K562 (cell line): ENCODE measurements at regions not wholly inside any gene's neighbourhood (a gene's known extent, or its start where the extent isn't known, plus 50 kb on each side); places are given as distances from the start of the nearest gene placed in this dataset.
"Not testable (repeated sequence)": the region's sequence is repeated elsewhere in the genome, so short reads cannot be mapped to it uniquely, and the experiment has no call there.

ENCODE experiments used
- ATAC-seq: fragments of 200-7000 bp; cut with Tn5 transposase; 3 replicates; pipeline ENCODE4 v1.9.1; 2020; ENCODE audit warnings: moderate library complexity
- BruUV-seq: library from RNA; stranded (reverse); fragments of 400-500 nt; replicated peaks from 2 replicates; lab custom pipeline; 2021; lab: Mats Ljungman, UMichigan
- CTCF ChIA-PET: fragments of 300-600 bp; formaldehyde crosslinking; extraction: SDS; loops from one replicate; lab custom pipeline; 2021; ENCODE audit warnings: low intra/inter-chr PET ratio; lab: Yijun Ruan, JAX
- POLR2A ChIA-PET: fragments of 300-600, 350-650 bp; sonication (Branson Sonifier 250); formaldehyde crosslinking; extraction: SDS; loops from one replicate; lab custom pipeline; 2021; ENCODE audit warnings: antibody characterized with exemption, inconsistent platforms; lab: Yijun Ruan, JAX
- DNase-seq, 4 experiments: peaks; one replicate each; pipeline versions ENCODE4 v3.0.0 to v3.0.0-alpha.2; 2011 to 2018; ENCODE audit warnings: low spot score in 3 of 4, mixed read lengths in 3 of 4; ENCODE audit errors: extremely low read depth in 1 of 4
- FAIRE-seq: peaks from 2 replicates; lab custom pipeline; 2011; peaks lifted over from hg19 to GRCh38; lab: Jason Lieb, UNC
- H2AFZ ChIP-seq: 2 replicates; pipeline ENCODE4 v1.6.0; 2011; ENCODE audit warnings: low read depth, low read length, control low read depth, inconsistent platforms
- H3K27ac ChIP-seq: fragments of 200-600 bp; 3 replicates; pipeline ENCODE4 v1.8.0; 2011; ENCODE audit warnings: low read depth, mild to moderate bottlenecking, control low read depth, inconsistent platforms, low read length, moderate library complexity, mixed read lengths; ENCODE audit errors: extremely low read depth
- H3K27me3 ChIP-seq, 2 experiments: fragments of 300-600 bp in 1 of 2; 2 replicates in 1 of 2; 3 replicates in 1 of 2; pipeline versions ENCODE4 v1.6.0 to v1.8.0; 2011; ENCODE audit warnings: inconsistent platforms in 2 of 2, low read length in 2 of 2, mild to moderate bottlenecking in 1 of 2, mixed read lengths in 1 of 2, moderate library complexity in 1 of 2; ENCODE audit not compliant: control insufficient read depth in 2 of 2, insufficient read depth in 2 of 2
- H3K36me3 ChIP-seq: fragments of 300-600 bp; 3 replicates; pipeline ENCODE4 v1.8.0; 2011; ENCODE audit warnings: mild to moderate bottlenecking, low read length, inconsistent platforms; ENCODE audit not compliant: control insufficient read depth, insufficient read depth
- H3K4me1 ChIP-seq, 2 experiments: fragments of 200-600 bp in 1 of 2; replicated peaks in 1 of 2; 2 replicates in 1 of 2; 3 replicates in 1 of 2; pipeline versions ENCODE4 v1.5.1 to v1.8.0; 2011; ENCODE audit warnings: inconsistent platforms in 2 of 2, low read length in 2 of 2, mild to moderate bottlenecking in 1 of 2, mixed read lengths in 1 of 2, moderate library complexity in 1 of 2; ENCODE audit not compliant: control insufficient read depth in 2 of 2, insufficient read depth in 2 of 2
- H3K4me2 ChIP-seq: 2 replicates; pipeline ENCODE4 v1.6.1; 2011; ENCODE audit warnings: low read length, control low read depth, inconsistent platforms, mixed read lengths; ENCODE audit not compliant: insufficient read depth
- H3K4me3 ChIP-seq: fragments of 200-600 bp; sonication (generic), shearing (Covaris generic); 2 replicates; pipeline ENCODE4 v1.5.1; 2016; ENCODE audit warnings: control low read depth, inconsistent platforms
- H3K79me2 ChIP-seq: fragments of 200-600 bp; 3 replicates; pipeline ENCODE4 v1.8.0; 2011; ENCODE audit warnings: low read length, inconsistent platforms; ENCODE audit not compliant: control insufficient read depth, insufficient read depth
- H3K9ac ChIP-seq, 2 experiments: 2 replicates each; pipeline versions ENCODE4 v1.6.0 to v1.6.1; 2011; ENCODE audit warnings: low read depth in 2 of 2, low read length in 2 of 2, control low read depth in 1 of 2, inconsistent platforms in 1 of 2, mild to moderate bottlenecking in 1 of 2, mixed read lengths in 1 of 2; ENCODE audit not compliant: insufficient read depth in 1 of 2
- H3K9me1 ChIP-seq: one replicate; pipeline ENCODE4 v1.6.0; 2011; ENCODE audit warnings: inconsistent platforms, mild to moderate bottlenecking, low read length, moderate library complexity; ENCODE audit not compliant: control insufficient read depth, insufficient read depth
- H3K9me3 ChIP-seq: replicated peaks from 2 replicates; pipeline ENCODE4 v1.5.1; 2011; ENCODE audit warnings: low read depth, low read length, inconsistent platforms; ENCODE audit not compliant: control insufficient read depth, insufficient read depth
- H4K20me1 ChIP-seq: replicated peaks from 2 replicates; pipeline ENCODE4 v1.6.1; 2011; ENCODE audit warnings: low read length, inconsistent platforms, mixed read lengths; ENCODE audit not compliant: control insufficient read depth, insufficient read depth
- DPF2 ChIP-seq: fragments of 450-650 bp; IDR thresholded peaks from 2 replicates; pipeline ENCODE4 v1.6.1; 2016
- PHF20 ChIP-seq: fragments of 450-650 bp; IDR thresholded peaks from 2 replicates; pipeline ENCODE4 v1.6.1; 2018; ENCODE audit not compliant: partially characterized antibody
- ZFP1 ChIP-seq: fragments of 450-650 bp; formaldehyde crosslinking; IDR thresholded peaks from 2 replicates; pipeline ENCODE4 v1.4.0; 2020; ENCODE audit warnings: mild to moderate bottlenecking, mixed read lengths
- ZNF398 ChIP-seq: fragments of 250-450 bp; sonication (Bioruptor Pico); IDR thresholded peaks from 2 replicates; pipeline ENCODE4 v1.8.0; 2021; ENCODE audit warnings: moderate library complexity, mild to moderate bottlenecking, inconsistent platforms
- WGBS: fragments of 100-300 bp; shearing (Covaris generic); methylation state at CpG from one replicate; pipeline ENCODE4 v1.1.6; 2016; ENCODE audit warnings: low coverage, mixed read lengths; ENCODE audit not compliant: insufficient coverage; ENCODE audit errors: missing lambda C conversion rate; 5-methylcytosine and 5-hydroxymethylcytosine counted together
- in situ Hi-C: fragments of 300-500 bp; cut with MboI; formaldehyde crosslinking; loops from 4 replicates; pipeline ENCODE4 v1.15.0; 2018; ENCODE audit warnings: inconsistent platforms, mixed read lengths
- intact Hi-C: fragments of 100-400 bp; cut with micrococcal nuclease; formaldehyde crosslinking; loops from 2 replicates; pipeline ENCODE4 v1.14.2; 2022

- ATAC-seq, H3K9me1 ChIP-seq, CTCF ChIA-PET, H3K9me3 ChIP-seq, H2AFZ ChIP-seq, H3K4me2 ChIP-seq, H3K36me3 ChIP-seq, in situ Hi-C loops, BruUV-seq, DNase-seq, H3K79me2 ChIP-seq, H3K27ac ChIP-seq, FAIRE-seq, H3K9ac ChIP-seq, H3K4me3 ChIP-seq, intact Hi-C loops, H3K27me3 ChIP-seq, H3K4me1 ChIP-seq, H4K20me1 ChIP-seq, POLR2A ChIA-PET: not testable (repeated sequence)
- WGBS, result under 1% methylated on average over 12 of the region's 12 CpGs
These were observed 373.3 kb upstream of the ARPP21 start for GRCh38 chr3:35266065-35266464.

- H3K4me1 ChIP-seq, result no peaks in the 10 kb centered on the region
- no peaks in the 10 kb centered on the region for H3K79me2 ChIP-seq
- no peaks in the 10 kb centered on the region for H3K27me3 ChIP-seq
- H2AFZ ChIP-seq, result no peak overlapping the region
- no TSS peak for BruUV-seq
- H3K36me3 ChIP-seq, result no peaks in the 10 kb centered on the region
- DNase-seq (no peak), ATAC-seq (no peak), FAIRE-seq (no peak)
- TF ChIP-seq DPF2, result no peak
- TF ChIP-seq PHF20, result no peak
- no peak for TF ChIP-seq ZFP1 (CRISPR knock-in tag)
- no peak for TF ChIP-seq ZNF398 (CRISPR knock-in tag)
- POLR2A ChIA-PET, result no interaction called here
- no peaks in the 10 kb centered on the region for H3K9me1 ChIP-seq
- H4K20me1 ChIP-seq, result no peaks in the 10 kb centered on the region
- no peak overlapping the region for H3K4me3 ChIP-seq
- CTCF ChIA-PET, result no interaction called here
- 5% methylated on average over 2 of the region's 2 CpGs for WGBS
- no peak overlapping the region for H3K9ac ChIP-seq
- in situ Hi-C loops (no loop called here), intact Hi-C loops (no loop called here)
- no peak overlapping the region for H3K27ac ChIP-seq
- H3K9me3 ChIP-seq, result peaks cover 3% of the 10 kb centered on the region; the same call in 1 of the 2 replicates
- H3K4me2 ChIP-seq, result no peak overlapping the region
These were observed 363.6 kb upstream of the ARPP21 start for GRCh38 chr3:35275768-35276167.
